Suprapubic skin (tissue), 4 donors: ENCODE measurements at regions not wholly inside any gene's neighbourhood (a gene's known extent, or its start where the extent isn't known, plus 50 kb on each side); places are given as distances from the start of the nearest gene placed in this dataset.
"Not testable (repeated sequence)": the region's sequence is repeated elsewhere in the genome, so short reads cannot be mapped to it uniquely, and the experiment has no call there.

ENCODE experiments used
- CTCF ChIP-seq, 2 donors: fragments of 200-600 bp in 1 of 2; fragments of 450-650 bp in 1 of 2; sonication (generic) in 1 of 2; IDR thresholded peaks; one replicate each; pipeline ENCODE4 v1.5.1; 2016 to 2019; ENCODE audit warnings: antibody characterized with exemption in 2 of 2, mild to moderate bottlenecking in 1 of 2, moderate library complexity in 1 of 2
- EP300 ChIP-seq: sonication (generic); formaldehyde crosslinking; IDR thresholded peaks from one replicate; pipeline ENCODE4 v1.6.1; 2017; ENCODE audit warnings: antibody characterized with exemption
- POLR2A ChIP-seq, 2 donors: fragments of 450-650 bp; IDR thresholded peaks; one replicate each; pipeline ENCODE4 v1.6.1; 2017; ENCODE audit warnings: antibody characterized with exemption in 2 of 2, mild to moderate bottlenecking in 2 of 2, moderate library complexity in 2 of 2
- POLR2AphosphoS5 ChIP-seq, 3 donors: sonication (generic); formaldehyde crosslinking; IDR thresholded peaks; one replicate each; pipeline ENCODE4 v1.6.1; 2017; ENCODE audit warnings: antibody characterized with exemption in 3 of 3

- TF ChIP-seq CTCF (IDR thresholded peaks at IDR 0.05); POLR2A (IDR thresholded peaks at IDR 0.05); EP300; POLR2AphosphoS5 (IDR thresholded peaks at IDR 0.05): not testable (repeated sequence)
These were observed 123.6 kb upstream of the BCHE start for GRCh38 chr3:165960825-165961224.
